Uterus (tissue), 2 donors: ENCODE measurements at regions not wholly inside any gene's neighbourhood (a gene's known extent, or its start where the extent isn't known, plus 50 kb on each side); places are given as distances from the start of the nearest gene placed in this dataset.

ENCODE experiments used
- CTCF ChIP-seq, 4 experiments: fragments of 200-600 bp in 2 of 4; fragments of 450-650 bp in 2 of 4; sonication (generic) in 2 of 4; IDR thresholded peaks; one replicate each; pipeline ENCODE4 v1.5.1; 2016 to 2019; ENCODE audit warnings: antibody characterized with exemption in 4 of 4, mild to moderate bottlenecking in 2 of 4, moderate library complexity in 1 of 4
- POLR2A ChIP-seq, 2 donors: fragments of 450-650 bp; IDR thresholded peaks; one replicate each; pipeline ENCODE4 v1.6.1; 2016; ENCODE audit warnings: antibody characterized with exemption in 2 of 2, mild to moderate bottlenecking in 1 of 2, moderate library complexity in 1 of 2

- TF ChIP-seq POLR2A (IDR thresholded peaks at IDR 0.05) (no peak), CTCF (IDR thresholded peaks at IDR 0.05) (no peak)
These were observed 104.0 kb upstream of the ZFP64 start for GRCh38 chr20:52295556-52295955.
